GM12878 (cell line): ENCODE measurements at regions not wholly inside any gene's neighbourhood (a gene's known extent, or its start where the extent isn't known, plus 50 kb on each side); places are given as distances from the start of the nearest gene placed in this dataset.

Experiments
- ATAC-seq: fragments of 200-7000 bp; cut with Tn5 transposase; 3 replicates; pipeline ENCODE4 v1.9.1; 2020; ENCODE audit warnings: mild to moderate bottlenecking, moderate library complexity
- BruUV-seq: library from RNA; stranded (reverse); fragments of 400-500 nt; replicated peaks from 2 replicates; lab custom pipeline; 2021; lab: Mats Ljungman, UMichigan
- CTCF ChIA-PET: fragments of 300-600 bp; sonication (Branson Sonifier 250); formaldehyde crosslinking; extraction: SDS; loops from one replicate; lab custom pipeline; 2021; ENCODE audit warnings: inconsistent platforms; lab: Yijun Ruan, JAX
- POLR2A ChIA-PET: fragments of 350-600 bp; formaldehyde crosslinking; extraction: SDS; loops from one replicate; lab custom pipeline; 2021; ENCODE audit warnings: inconsistent platforms; lab: Charles Lee
- RAD21 ChIA-PET: fragments of 300-600 bp; sonication (Branson Sonifier 250); formaldehyde crosslinking; loops from one replicate; lab custom pipeline; 2023; ENCODE audit warnings: antibody characterized with exemption; ENCODE audit not compliant: unreplicated experiment; lab: Charles Lee
- SMC1A ChIA-PET: fragments of 300-600 bp; sonication (Branson Sonifier 250); formaldehyde crosslinking; loops from one replicate; lab custom pipeline; 2023; ENCODE audit not compliant: unreplicated experiment, uncharacterized antibody; lab: Charles Lee
- DNase-seq: peaks from one replicate; pipeline ENCODE4 v3.0.0-alpha.2; 2011; ENCODE audit warnings: low read depth, low spot score
- FAIRE-seq: peaks from 3 replicates; lab custom pipeline; 2011; peaks lifted over from hg19 to GRCh38; lab: Jason Lieb, UNC
- H2AFZ ChIP-seq: 2 replicates; pipeline ENCODE4 v1.6.0; 2011; ENCODE audit warnings: low read depth, low read length, control low read depth; ENCODE audit not compliant: control insufficient read depth
- H3K27ac ChIP-seq: 2 replicates; pipeline ENCODE4 v1.5.1; 2011; ENCODE audit warnings: control low read depth; ENCODE audit not compliant: control insufficient read depth, insufficient read depth
- H3K27me3 ChIP-seq, 2 experiments: replicated peaks in 1 of 2; 2 replicates each; pipeline versions ENCODE4 v1.6.0 to v1.6.1; 2011; ENCODE audit warnings: low read length in 1 of 2; ENCODE audit not compliant: control insufficient read depth in 2 of 2, insufficient read depth in 2 of 2
- H3K36me3 ChIP-seq, 2 experiments: 2 replicates each; pipeline ENCODE4 v1.5.1; 2011; ENCODE audit warnings: low read length in 1 of 2; ENCODE audit not compliant: control insufficient read depth in 2 of 2, insufficient read depth in 2 of 2
- H3K4me1 ChIP-seq: 2 replicates; pipeline ENCODE4 v1.6.1; 2011; ENCODE audit warnings: mild to moderate bottlenecking, low read length, moderate library complexity, mixed read lengths; ENCODE audit not compliant: control insufficient read depth, insufficient read depth
- H3K4me2 ChIP-seq: 2 replicates; pipeline ENCODE4 v1.6.0; 2011; ENCODE audit warnings: control low read depth; ENCODE audit not compliant: control insufficient read depth, insufficient read depth
- H3K4me3 ChIP-seq: fragments of 200-600 bp; sonication (generic); 2 replicates; pipeline ENCODE4 v1.5.1; 2016
- H3K79me2 ChIP-seq: 2 replicates; pipeline ENCODE4 v1.6.0; 2011; ENCODE audit warnings: low read length; ENCODE audit not compliant: control insufficient read depth, insufficient read depth
- H3K9ac ChIP-seq: 2 replicates; pipeline ENCODE4 v1.8.0; 2011; ENCODE audit warnings: low read length, control low read depth, mixed read lengths; ENCODE audit not compliant: control insufficient read depth, insufficient read depth
- H3K9me3 ChIP-seq: replicated peaks from 3 replicates; pipeline ENCODE4 v1.5.1; 2011; ENCODE audit warnings: mild to moderate bottlenecking, low read length; ENCODE audit not compliant: control insufficient read depth, insufficient read depth
- H4K20me1 ChIP-seq: 2 replicates; pipeline ENCODE4 v1.6.0; 2011; ENCODE audit not compliant: control insufficient read depth, insufficient read depth
- CHD2 ChIP-seq: IDR thresholded peaks from 2 replicates; pipeline ENCODE4 v1.6.1; 2011; ENCODE audit warnings: low read depth, low read length, improper control_type of control experiment, borderline replicate concordance
- E4F1 ChIP-seq: fragments of 450-650 bp; IDR thresholded peaks from 2 replicates; pipeline ENCODE4 v1.6.1; 2018; ENCODE audit warnings: borderline replicate concordance, mild to moderate bottlenecking; ENCODE audit not compliant: partially characterized antibody
- EP300 ChIP-seq, 2 experiments: fragments of 150-350 bp in 1 of 2; IDR thresholded peaks; 2 replicates each; pipeline ENCODE4 v1.6.1; 2011 to 2012; ENCODE audit warnings: low read depth in 2 of 2, low read length in 2 of 2, borderline replicate concordance in 1 of 2, improper control_type of control experiment in 1 of 2, inconsistent platforms in 1 of 2; ENCODE audit not compliant: control insufficient read depth in 1 of 2
- HDAC6 ChIP-seq: fragments of 200-600 bp; sonication (generic); IDR thresholded peaks from one replicate; pipeline ENCODE4 v1.8.0; 2017; ENCODE audit warnings: antibody characterized with exemption; ENCODE audit not compliant: unreplicated experiment
- IKZF2 ChIP-seq, 2 experiments: fragments of 450-650 bp; IDR thresholded peaks; 2 replicates each; pipeline ENCODE4 v1.6.1; 2017; ENCODE audit warnings: mild to moderate bottlenecking in 2 of 2, moderate library complexity in 2 of 2
- IRF4 ChIP-seq: IDR thresholded peaks from 2 replicates; pipeline ENCODE4 v1.6.1; 2011; ENCODE audit warnings: low read depth, low read length
- JUNB ChIP-seq: IDR thresholded peaks from 2 replicates; pipeline ENCODE4 v1.6.1; 2016; ENCODE audit warnings: antibody characterized with exemption, mild to moderate bottlenecking
- LARP7 ChIP-seq: fragments of 450-650 bp; IDR thresholded peaks from 2 replicates; pipeline ENCODE4 v1.6.1; 2017; ENCODE audit warnings: mild to moderate bottlenecking
- NRF1 ChIP-seq: conservative IDR thresholded peaks from 2 replicates; pipeline ENCODE4 v1.6.1; 2011; ENCODE audit warnings: mild to moderate bottlenecking, low read depth, low read length, improper control_type of control experiment
- POLR2AphosphoS5 ChIP-seq: IDR thresholded peaks from 2 replicates; pipeline ENCODE4 v1.6.1; 2011; ENCODE audit warnings: mild to moderate bottlenecking, low read length, inconsistent platforms
- SMC3 ChIP-seq: IDR thresholded peaks from 2 replicates; pipeline ENCODE4 v1.6.1; 2011; ENCODE audit warnings: low read length, improper control_type of control experiment, borderline replicate concordance
- SUPT20H ChIP-seq: IDR thresholded peaks from 2 replicates; pipeline ENCODE4 v1.6.1; 2011; ENCODE audit warnings: low read depth, mild to moderate bottlenecking, low read length, moderate library complexity, borderline replicate concordance; ENCODE audit not compliant: control insufficient read depth
- TAF1 ChIP-seq: IDR thresholded peaks from 2 replicates; pipeline ENCODE4 v1.6.1; 2011; ENCODE audit warnings: mild to moderate bottlenecking, low read depth, low read length, borderline replicate concordance
- TCF3 ChIP-seq: IDR thresholded peaks from 2 replicates; pipeline ENCODE4 v1.6.1; 2012; ENCODE audit warnings: low read depth, mild to moderate bottlenecking, low read length, borderline replicate concordance; ENCODE audit not compliant: insufficient read depth
- ZNF207 ChIP-seq: fragments of 450-650 bp; IDR thresholded peaks from 2 replicates; pipeline ENCODE4 v1.6.1; 2014; ENCODE audit warnings: antibody characterized with exemption, mild to moderate bottlenecking, borderline replicate concordance
- WGBS: methylation state at CpG from one replicate; pipeline ENCODE4 v1.1.6; 2016; ENCODE audit warnings: low lambda C conversion rate; ENCODE audit not compliant: insufficient replicate concordance, insufficient coverage; ENCODE audit errors: missing lambda C conversion rate; 5-methylcytosine and 5-hydroxymethylcytosine counted together
- in situ Hi-C: fragments of 300-500 bp; cut with MboI; formaldehyde crosslinking; loops from 9 replicates; pipeline ENCODE4 v1.14.3; 2018; ENCODE audit warnings: mixed read lengths
- intact Hi-C: fragments of 100-400 bp; cut with micrococcal nuclease; formaldehyde crosslinking; loops from one replicate; pipeline ENCODE4 v1.14.2; 2022; ENCODE audit not compliant: unreplicated experiment

- Histone ChIP-seq H2AFZ (no peak overlapping the region), H3K9me3 (no peaks in the 10 kb centered on the region; the same call in 2 of the 3 replicates), H3K36me3 (no peaks in the 10 kb centered on the region), H3K4me2 (no peak overlapping the region), H3K4me1 (no peaks in the 10 kb centered on the region), H3K27me3 (no peaks in the 10 kb centered on the region), H3K9ac (no peak overlapping the region), H4K20me1 (no peaks in the 10 kb centered on the region), H3K4me3 (no peak overlapping the region), H3K79me2 (no peaks in the 10 kb centered on the region), H3K27ac (no peak overlapping the region)
- RAD21 ChIA-PET: no interaction called here
- SMC1A ChIA-PET: no interaction called here
- intact Hi-C loops (no loop called here), in situ Hi-C loops (no loop called here)
- no peak for DNase-seq
- POLR2A ChIA-PET: no interaction called here
- CTCF ChIA-PET: no interaction called here
- no peak for ATAC-seq
- WGBS: 60% methylated on average over 2 of the region's 2 CpGs
- TF ChIP-seq TAF1 (no peak), ZNF207 (no peak), SUPT20H (no peak), E4F1 (no peak), JUNB (no peak), IKZF2 (IDR thresholded peaks at IDR 0.05) (no peak), CHD2 (no peak), EP300 (IDR thresholded peaks at IDR 0.05; ENCODE audit: borderline replicate concordance in 1 of 2, control insufficient read depth in 1 of 2, low read depth in 2 of 2, low read length in 2 of 2) (no peak), HDAC6 (no peak), TCF3 (no peak), NRF1 (no peak), LARP7 (no peak), SMC3 (no peak), IRF4 (no peak), POLR2AphosphoS5 (no peak)
- BruUV-seq: no TSS peak
- no peak for FAIRE-seq
These were observed 84.2 kb upstream of the FBXO11 start for GRCh38 chr2:47990503-47990902.
